Smooth muscle cell (in vitro differentiated cells): ENCODE measurements at regions not wholly inside any gene's neighbourhood (a gene's known extent, or its start where the extent isn't known, plus 50 kb on each side); places are given as distances from the start of the nearest gene placed in this dataset.

Source experiments
- DNase-seq: peaks from one replicate; lab custom pipeline; 2025; ENCODE audit not compliant: unreplicated experiment; lab: John Stamatoyannopoulos, UW
- H2AFZ ChIP-seq: fragments of 200-600 bp; sonication (generic); 2 replicates; pipeline ENCODE4 v1.6.0; 2016; ENCODE audit warnings: antibody characterized with exemption, low read depth, mild to moderate bottlenecking
- H3F3A ChIP-seq: fragments of 200-600 bp; sonication (generic); 2 replicates; pipeline ENCODE4 v1.6.0; 2017; ENCODE audit warnings: antibody characterized with exemption, low read depth
- H3K27ac ChIP-seq: fragments of 200-600 bp; sonication (generic); 2 replicates; pipeline ENCODE4 v1.5.1; 2016; ENCODE audit warnings: low read depth, mild to moderate bottlenecking
- H3K27me3 ChIP-seq: fragments of 200-600 bp; sonication (generic); 2 replicates; pipeline ENCODE4 v1.6.1; 2016; ENCODE audit warnings: low read depth, mild to moderate bottlenecking
- H3K36me3 ChIP-seq: fragments of 200-600 bp; sonication (generic); 2 replicates; pipeline ENCODE4 v1.5.1; 2016; ENCODE audit warnings: low read depth
- H3K4me1 ChIP-seq: fragments of 200-600 bp; sonication (generic); 2 replicates; pipeline ENCODE4 v1.5.1; 2016; ENCODE audit warnings: low read depth
- H3K4me2 ChIP-seq: fragments of 200-600 bp; sonication (generic); 2 replicates; pipeline ENCODE4 v1.6.0; 2016; ENCODE audit warnings: mild to moderate bottlenecking
- H3K4me3 ChIP-seq: fragments of 200-600 bp; sonication (generic); 2 replicates; pipeline ENCODE4 v1.5.1; 2016; ENCODE audit warnings: mild to moderate bottlenecking
- H3K79me2 ChIP-seq: fragments of 200-600 bp; sonication (generic); 2 replicates; pipeline ENCODE4 v1.6.0; 2016; ENCODE audit warnings: low read depth, mild to moderate bottlenecking
- H3K9ac ChIP-seq: fragments of 200-600 bp; sonication (generic); 2 replicates; pipeline ENCODE4 v1.6.0; 2016; ENCODE audit warnings: low read depth
- H3K9me3 ChIP-seq: fragments of 200-600 bp; sonication (generic); replicated peaks from 2 replicates; pipeline ENCODE4 v1.5.1; 2016; ENCODE audit warnings: low read depth
- H4K20me1 ChIP-seq: fragments of 200-600 bp; sonication (generic); 2 replicates; pipeline ENCODE4 v1.6.0; 2016; ENCODE audit warnings: low read depth
- CTCF ChIP-seq: fragments of 200-600 bp; sonication (generic); IDR thresholded peaks from 2 replicates; pipeline ENCODE4 v1.5.1; 2017; ENCODE audit warnings: borderline replicate concordance, mild to moderate bottlenecking, antibody characterized with exemption; ENCODE audit not compliant: insufficient read depth, poor library complexity, severe bottlenecking
- WGBS: methylation state at CpG from one replicate; pipeline ENCODE4 v1.1.7; 2016; ENCODE audit warnings: low lambda C conversion rate; 5-methylcytosine and 5-hydroxymethylcytosine counted together

GRCh38 chr3:70564552-70564951, 252.1 kb upstream of the MDFIC2 start:
- Histone ChIP-seq H3K9ac (no peak overlapping the region), H3F3A (no peaks in the 10 kb centered on the region), H3K79me2 (no peaks in the 10 kb centered on the region), H3K4me3 (no peak overlapping the region), H3K36me3 (no peaks in the 10 kb centered on the region), H3K4me1 (no peaks in the 10 kb centered on the region), H2AFZ (no peak overlapping the region), H3K27me3 (no peaks in the 10 kb centered on the region), H3K27ac (no peak overlapping the region), H4K20me1 (no peaks in the 10 kb centered on the region), H3K9me3 (no peaks in the 10 kb centered on the region), H3K4me2 (no peak overlapping the region)
- no peak for TF ChIP-seq CTCF
- WGBS: 51% methylated on average over 3 of the region's 3 CpGs
- DNase-seq: no peak

- H3K27ac ChIP-seq: no peak overlapping the region
- H3K79me2 ChIP-seq: no peaks in the 10 kb centered on the region
- no peak overlapping the region for H2AFZ ChIP-seq
- no peak overlapping the region for H3K4me2 ChIP-seq
- DNase-seq: no peak
- H3K27me3 ChIP-seq: no peaks in the 10 kb centered on the region
- H3F3A ChIP-seq: no peaks in the 10 kb centered on the region
- 92% methylated on average over 3 of the region's 3 CpGs for WGBS
- H3K4me3 ChIP-seq: no peak overlapping the region
- H3K9me3 ChIP-seq: no peaks in the 10 kb centered on the region
- no peaks in the 10 kb centered on the region for H3K36me3 ChIP-seq
- H3K9ac ChIP-seq: no peak overlapping the region
- H4K20me1 ChIP-seq: no peaks in the 10 kb centered on the region
- no peaks in the 10 kb centered on the region for H3K4me1 ChIP-seq
- no peak for TF ChIP-seq CTCF
Measured at GRCh38 chr3:70561796-70562195, 249.4 kb upstream of the MDFIC2 start.

- TF ChIP-seq CTCF: no peak
- Histone ChIP-seq H2AFZ (no peak overlapping the region), H3K4me3 (no peak overlapping the region), H3K27me3 (no peaks in the 10 kb centered on the region), H3K4me1 (no peaks in the 10 kb centered on the region), H4K20me1 (no peaks in the 10 kb centered on the region), H3K27ac (no peak overlapping the region), H3K9ac (no peak overlapping the region), H3K36me3 (no peaks in the 10 kb centered on the region), H3F3A (no peaks in the 10 kb centered on the region), H3K4me2 (no peak overlapping the region), H3K79me2 (no peaks in the 10 kb centered on the region), H3K9me3 (no peaks in the 10 kb centered on the region)
- no peak for DNase-seq
- WGBS: 72% methylated on average over 2 of the region's 2 CpGs
Measured at GRCh38 chr3:70558956-70559355, 246.5 kb upstream of the MDFIC2 start.

- Histone ChIP-seq H4K20me1 (no peaks in the 10 kb centered on the region), H3K79me2 (no peaks in the 10 kb centered on the region), H3F3A (no peaks in the 10 kb centered on the region), H3K36me3 (no peaks in the 10 kb centered on the region), H3K9me3 (no peaks in the 10 kb centered on the region), H3K27me3 (no peaks in the 10 kb centered on the region), H3K4me3 (no peak overlapping the region), H3K27ac (no peak overlapping the region), H3K9ac (no peak overlapping the region), H3K4me1 (no peaks in the 10 kb centered on the region), H3K4me2 (no peak overlapping the region), H2AFZ (no peak overlapping the region)
- no peak for TF ChIP-seq CTCF
- no peak for DNase-seq
- WGBS: 81% methylated on average over 2 of the region's 2 CpGs
Measured at GRCh38 chr3:70557976-70558375, 245.5 kb upstream of the MDFIC2 start.
